A673 (cell line): ENCODE measurements at regions not wholly inside any gene's neighbourhood (a gene's known extent, or its start where the extent isn't known, plus 50 kb on each side); places are given as distances from the start of the nearest gene placed in this dataset.

Source experiments
- CTCF ChIP-seq: fragments of 300-800, 200-600 bp; sonication (generic); conservative IDR thresholded peaks from 2 replicates; pipeline ENCODE4 v1.5.1; 2017; ENCODE audit warnings: low read depth, mild to moderate bottlenecking, antibody characterized with exemption, low read length, moderate library complexity, mixed read lengths
- EZH2 ChIP-seq: fragments of 200-600 bp; sonication (generic); IDR thresholded peaks from 2 replicates; pipeline ENCODE4 v1.6.1; 2017; ENCODE audit warnings: borderline replicate concordance, low read depth, mild to moderate bottlenecking, mixed read lengths, antibody characterized with exemption, low read length; ENCODE audit not compliant: poor library complexity, severe bottlenecking

- TF ChIP-seq CTCF (no peak), EZH2 (no peak)
Measured at GRCh38 chr7:11317766-11318165, 344.1 kb downstream of the PHF14 start.
